HT-29 (cell line): ENCODE measurements at regions not wholly inside any gene's neighbourhood (a gene's known extent, or its start where the extent isn't known, plus 50 kb on each side); places are given as distances from the start of the nearest gene placed in this dataset.

Source experiments
- DNase-seq: peaks from one replicate; pipeline ENCODE4 v3.0.0-alpha.2; 2015; ENCODE audit warnings: low spot score

- no peak for DNase-seq
Measured at GRCh38 chr2:60400462-60401246, 152.8 kb downstream of the BCL11A start.

- no peak for DNase-seq
Measured at GRCh38 chr2:60394463-60394862, 159.0 kb downstream of the BCL11A start.

- no peak for DNase-seq
Measured at GRCh38 chr2:60391649-60392375, 161.6 kb downstream of the BCL11A start.

- no peak for DNase-seq
Measured at GRCh38 chr2:60391230-60391629, 162.2 kb downstream of the BCL11A start.

GRCh38 chr2:60386436-60386835, 167.0 kb downstream of the BCL11A start:
- no peak for DNase-seq

GRCh38 chr2:60385648-60386047, 167.8 kb downstream of the BCL11A start:
- no peak for DNase-seq

GRCh38 chr2:60383401-60384143, 169.9 kb downstream of the BCL11A start:
- DNase-seq: no peak

- no peak for DNase-seq
Measured at GRCh38 chr2:60380411-60380810, 173.0 kb downstream of the BCL11A start.

- DNase-seq: no peak
Measured at GRCh38 chr2:60379684-60380083, 173.8 kb downstream of the BCL11A start.

- no peak for DNase-seq
Measured at GRCh38 chr2:60379216-60379615, 174.2 kb downstream of the BCL11A start.

GRCh38 chr2:60377825-60378224, 175.6 kb downstream of the BCL11A start:
- no peak for DNase-seq

GRCh38 chr2:60376252-60376651, 177.2 kb downstream of the BCL11A start:
- DNase-seq: no peak

GRCh38 chr2:60371681-60372080, 181.8 kb downstream of the BCL11A start:
- DNase-seq: no peak

- DNase-seq: no peak
Measured at GRCh38 chr2:60371219-60371618, 182.2 kb downstream of the BCL11A start.

- DNase-seq: no peak
Measured at GRCh38 chr2:60370814-60371213, 182.6 kb downstream of the BCL11A start.

- no peak for DNase-seq
Measured at GRCh38 chr2:60368456-60368855, 185.0 kb downstream of the BCL11A start.

- DNase-seq: no peak
Measured at GRCh38 chr2:60366135-60366712, 187.2 kb downstream of the BCL11A start.

GRCh38 chr2:60365556-60365955, 187.9 kb downstream of the BCL11A start:
- DNase-seq: no peak

GRCh38 chr2:60364491-60364890, 189.0 kb downstream of the BCL11A start:
- no peak for DNase-seq

GRCh38 chr2:60361498-60361897, 192.0 kb downstream of the BCL11A start:
- no peak for DNase-seq

- DNase-seq: no peak
Measured at GRCh38 chr2:60359569-60359968, 193.9 kb downstream of the BCL11A start.

GRCh38 chr2:60358476-60358875, 195.0 kb downstream of the BCL11A start:
- no peak for DNase-seq
